Thyroid gland (tissue), 4 donors: ENCODE measurements at regions not wholly inside any gene's neighbourhood (a gene's known extent, or its start where the extent isn't known, plus 50 kb on each side); places are given as distances from the start of the nearest gene placed in this dataset.

ENCODE experiments used
- DNase-seq, 2 donors: peaks; one replicate each; pipeline ENCODE4 v3.0.0-alpha.2; 2019
- H3K27ac ChIP-seq, 3 donors: fragments of 200-600 bp; sonication (generic); 1 replicate in 2 of 3; 2 replicates in 1 of 3; pipeline ENCODE4 v1.5.1; 2016 to 2019; ENCODE audit warnings: mild to moderate bottlenecking in 1 of 3, moderate library complexity in 1 of 3
- H3K27me3 ChIP-seq: fragments of 200-600 bp; sonication (generic); one replicate; pipeline ENCODE4 v1.5.1; 2019
- H3K36me3 ChIP-seq, 2 donors: fragments of 200-600 bp; sonication (generic); one replicate each; pipeline ENCODE4 v1.5.1; 2016 to 2019
- H3K4me1 ChIP-seq, 2 donors: fragments of 200-600 bp; sonication (generic); one replicate each; pipeline ENCODE4 v1.5.1; 2017 to 2019
- H3K4me3 ChIP-seq, 3 donors: fragments of 200-600 bp; sonication (generic); replicated peaks in 1 of 3; 1 replicate in 2 of 3; 2 replicates in 1 of 3; pipeline ENCODE4 v1.5.1; 2016; ENCODE audit warnings: mild to moderate bottlenecking in 1 of 3
- H3K9me3 ChIP-seq: fragments of 200-600 bp; sonication (generic); one replicate; pipeline ENCODE4 v1.5.1; 2017
- CTCF ChIP-seq, 6 experiments: fragments of 200-600 bp in 3 of 6; fragments of 450-650 bp in 3 of 6; sonication (generic) in 3 of 6; IDR thresholded peaks; one replicate each; pipeline ENCODE4 v1.5.1; 2016 to 2019; ENCODE audit warnings: antibody characterized with exemption in 6 of 6, mild to moderate bottlenecking in 2 of 6, inconsistent platforms in 1 of 6, moderate library complexity in 1 of 6
- POLR2A ChIP-seq, 2 donors: fragments of 450-650 bp; IDR thresholded peaks; one replicate each; pipeline ENCODE4 v1.6.1; 2017; ENCODE audit warnings: antibody characterized with exemption in 2 of 2, mild to moderate bottlenecking in 2 of 2, moderate library complexity in 1 of 2
- WGBS, 2 donors: methylation state at CpG; one replicate each; pipeline ENCODE4 v1.1.5; 2017; 5-methylcytosine and 5-hydroxymethylcytosine counted together
- intact Hi-C: fragments of 100-400 bp; cut with DNase I; formaldehyde crosslinking; loops from one replicate; pipeline ENCODE4 v1.15.1; 2023

DNA sequence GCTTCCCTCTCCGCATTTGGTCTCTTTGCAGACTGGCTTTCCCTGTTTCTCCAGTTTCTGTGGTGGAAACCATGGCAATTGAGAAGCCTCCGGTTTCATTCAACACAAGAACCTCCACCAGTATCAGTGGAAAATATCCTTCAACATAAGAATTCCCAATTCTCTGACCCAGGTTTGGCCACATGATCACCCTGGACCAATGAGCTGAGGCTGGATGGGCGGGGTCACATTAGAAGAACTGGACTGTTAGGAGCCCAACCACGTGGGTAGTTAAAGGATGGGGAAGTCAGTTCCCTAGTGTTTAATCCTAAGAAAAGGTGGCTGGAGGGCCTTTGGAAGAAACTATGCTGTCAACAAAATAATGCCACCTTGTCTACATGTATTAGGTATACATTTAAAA lies 336.3 kb downstream of the DMRT2 start:
- intact Hi-C loops = no loop called here
- WGBS, 2 donors = 76% methylated on average over 4 of the region's 4 CpGs
- no peak for DNase-seq

DNA sequence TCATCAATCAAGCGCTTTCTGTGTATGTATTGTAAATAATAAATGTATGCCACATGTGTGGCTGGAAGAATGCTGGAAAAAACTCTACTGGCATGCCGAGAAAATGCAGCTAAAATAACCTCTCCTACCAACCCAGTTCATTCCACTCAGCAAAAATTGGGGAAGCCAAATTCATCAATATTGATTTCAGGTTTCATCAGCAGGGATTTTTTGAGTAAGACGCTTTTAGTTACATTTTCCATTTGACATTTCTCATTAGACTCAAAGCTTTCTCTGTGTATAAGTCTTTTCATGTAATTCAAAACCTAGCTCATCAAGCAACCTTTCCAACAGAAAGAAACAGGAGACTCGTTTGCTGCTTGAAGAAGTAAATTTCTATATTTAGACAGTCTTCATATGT lies 338.1 kb downstream of the DMRT2 start:
- no peaks in the 10 kb centered on the region for H3K27me3 ChIP-seq
- no peaks in the 10 kb centered on the region for H3K36me3 ChIP-seq
- no peak for DNase-seq
- no peak overlapping the region for H3K27ac ChIP-seq
- WGBS, 2 donors = 67 to 72% methylated on average over 4 of the region's 4 CpGs
- TF ChIP-seq CTCF (IDR thresholded peaks at IDR 0.05) = no peak
- no peak for TF ChIP-seq POLR2A (IDR thresholded peaks at IDR 0.05)
- intact Hi-C loops = no loop called here
- H3K4me1 ChIP-seq = peaks cover 0 to 8% of the 10 kb centered on the region in 2 donors
- no peak overlapping the region for H3K4me3 ChIP-seq
- H3K9me3 ChIP-seq = no peaks in the 10 kb centered on the region

More for the DNA sequence above, 336.3 kb downstream of the DMRT2 start:
- Histone ChIP-seq H3K4me3 (no peak overlapping the region), H3K4me1 (peaks cover 0 to 8% of the 10 kb centered on the region in 2 donors), H3K36me3 (no peaks in the 10 kb centered on the region), H3K9me3 (no peaks in the 10 kb centered on the region), H3K27ac (no peak overlapping the region), H3K27me3 (no peaks in the 10 kb centered on the region)
- TF ChIP-seq CTCF (IDR thresholded peaks at IDR 0.05) (no peak), POLR2A (IDR thresholded peaks at IDR 0.05) (no peak)

DNA sequence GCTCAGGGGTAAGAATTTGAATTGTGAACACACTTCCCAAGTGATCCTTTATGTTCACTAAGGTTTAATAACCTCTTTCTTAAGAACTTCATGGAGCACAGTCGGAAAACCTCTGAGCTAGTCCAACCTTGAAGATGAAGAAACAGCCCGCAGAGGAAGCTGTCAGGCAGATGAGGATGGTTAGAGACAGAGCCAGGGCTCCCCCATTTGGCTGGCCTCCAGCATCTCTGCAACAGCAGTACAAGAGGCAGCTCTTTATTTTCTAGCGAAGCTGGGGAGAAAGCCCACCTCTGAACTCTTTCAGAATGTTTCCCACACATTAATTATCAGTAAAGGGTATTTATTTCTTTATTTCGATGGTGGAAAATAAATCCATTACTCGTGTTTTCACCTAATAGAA lies 350.8 kb downstream of the DMRT2 start:
- H3K9me3 ChIP-seq = no peaks in the 10 kb centered on the region
- H3K27ac ChIP-seq = no peak overlapping the region
- H3K27me3 ChIP-seq = no peaks in the 10 kb centered on the region
- no peaks in the 10 kb centered on the region for H3K4me1 ChIP-seq
- no peak for TF ChIP-seq CTCF (IDR thresholded peaks at IDR 0.05)
- no peak for TF ChIP-seq POLR2A (IDR thresholded peaks at IDR 0.05)
- 33 to 38% methylated on average over 5 of the region's 5 CpGs for WGBS, 2 donors
- intact Hi-C loops = no loop called here
- no peaks in the 10 kb centered on the region for H3K36me3 ChIP-seq
- H3K4me3 ChIP-seq = no peak overlapping the region
- no peak for DNase-seq

DNA sequence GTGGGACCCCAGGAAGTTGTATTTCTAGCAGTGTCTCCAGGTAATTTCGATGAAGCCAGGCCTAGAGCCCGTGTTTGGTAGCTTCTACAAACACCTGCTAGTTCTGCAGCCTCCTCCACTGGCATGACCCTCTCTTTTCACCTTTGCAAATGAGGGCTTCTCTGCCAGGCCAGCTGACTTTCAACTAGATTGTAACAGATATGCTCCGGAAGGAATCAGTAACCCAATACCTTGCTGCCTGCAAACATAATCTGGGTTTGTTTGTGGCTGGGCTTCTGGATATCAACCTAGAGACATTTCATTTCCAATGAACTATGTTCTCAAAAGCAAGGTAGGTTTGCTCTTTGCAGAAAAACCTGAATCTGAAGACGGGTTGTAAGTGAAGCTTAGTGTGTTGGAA lies 354.8 kb downstream of the DMRT2 start:
- DNase-seq = no peak
- TF ChIP-seq POLR2A (IDR thresholded peaks at IDR 0.05) = no peak
- no peak for TF ChIP-seq CTCF (IDR thresholded peaks at IDR 0.05)
- 60 to 82% methylated on average over 4 of the region's 4 CpGs for WGBS, 2 donors
- Histone ChIP-seq H3K27ac (no peak overlapping the region), H3K36me3 (no peaks in the 10 kb centered on the region), H3K4me1 (no peaks in the 10 kb centered on the region), H3K4me3 (no peak overlapping the region), H3K27me3 (no peaks in the 10 kb centered on the region), H3K9me3 (no peaks in the 10 kb centered on the region)
- intact Hi-C loops = no loop called here

DNA sequence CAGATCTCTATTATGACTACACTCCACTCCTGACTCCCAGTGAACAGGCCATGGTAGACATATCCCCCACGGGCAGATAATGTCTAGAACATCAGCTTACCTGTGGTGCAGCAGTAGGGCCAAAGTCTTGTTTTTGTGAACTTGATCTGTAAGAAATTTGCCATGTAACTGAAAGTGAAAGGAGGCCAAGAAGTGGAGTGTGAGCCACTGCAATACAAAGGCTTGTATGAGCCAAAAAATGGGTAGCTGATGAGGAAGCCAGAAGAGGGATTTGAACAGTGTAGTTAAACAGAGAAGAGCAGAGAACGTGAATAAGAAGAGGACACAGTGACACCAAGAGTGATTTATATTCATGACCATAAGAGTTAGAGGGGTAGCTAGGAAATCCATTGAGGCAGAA lies 361.7 kb downstream of the DMRT2 start:
- intact Hi-C loops = no loop called here
- no peaks in the 10 kb centered on the region for H3K9me3 ChIP-seq
- H3K4me3 ChIP-seq = no peak overlapping the region
- H3K4me1 ChIP-seq = no peaks in the 10 kb centered on the region
- no peak for TF ChIP-seq CTCF (IDR thresholded peaks at IDR 0.05)
- no peak for TF ChIP-seq POLR2A (IDR thresholded peaks at IDR 0.05)
- H3K27me3 ChIP-seq = no peaks in the 10 kb centered on the region
- H3K36me3 ChIP-seq = no peaks in the 10 kb centered on the region
- no peak overlapping the region for H3K27ac ChIP-seq
- no peak for DNase-seq
- 30 to 44% methylated on average over 2 of the region's 2 CpGs for WGBS, 2 donors
